ENCODE measurements at regions not wholly inside any gene's neighbourhood (a gene's known extent, or its start where the extent isn't known, plus 50 kb on each side); places are given as distances from the start of the nearest gene placed in this dataset.
"Not testable (repeated sequence)": the region's sequence is repeated elsewhere in the genome, so short reads cannot be mapped to it uniquely, and the experiment has no call there.

DNA sequence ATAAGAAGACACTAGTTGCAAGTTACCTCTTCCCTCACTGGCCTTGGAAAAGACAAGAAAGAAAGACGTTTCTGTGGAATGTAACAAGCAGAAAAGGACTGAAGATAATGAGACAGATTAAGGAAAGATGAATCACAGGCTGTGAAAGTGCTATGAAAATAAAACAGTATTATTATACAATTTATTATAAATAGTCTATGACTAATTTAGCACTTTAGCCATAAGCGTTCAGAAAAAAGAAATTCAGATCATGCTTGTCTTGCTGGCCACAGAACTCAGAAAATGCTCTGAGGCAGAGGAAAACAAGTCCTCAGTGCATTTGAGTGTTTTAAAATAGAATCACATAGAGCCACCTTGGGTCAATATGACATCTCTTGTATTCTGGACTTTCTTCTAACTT lies 174.8 kb upstream of the NBPF9 start:
- H2BK5ac ChIP-seq (ENCODE audit: low read depth, low read length, poor library complexity); H3K79me2 ChIP-seq (ENCODE audit: control insufficient read depth, insufficient read depth, low read length, poor library complexity); H2AFZ ChIP-seq (ENCODE audit: insufficient read depth, low read length, poor library complexity); H3K27me3 ChIP-seq (ENCODE audit: insufficient read depth, low read length); H3K14ac ChIP-seq (ENCODE audit: low read length); H3K4me2 ChIP-seq (ENCODE audit: low read length); H3K79me1 ChIP-seq (ENCODE audit: low read length); H3K18ac ChIP-seq (ENCODE audit: low read length); H2AK5ac ChIP-seq (ENCODE audit: low read length); DNase-seq; H4K91ac ChIP-seq (ENCODE audit: low read depth, low read length); H4K12ac ChIP-seq (ENCODE audit: low read depth, low read length); H3K9me3 ChIP-seq (ENCODE audit: insufficient read depth, low read depth, low read length); H2BK120ac ChIP-seq (ENCODE audit: insufficient read depth, low read length, poor library complexity); H3K4ac ChIP-seq (ENCODE audit: low read depth, low read length); H3K9ac ChIP-seq (ENCODE audit: low read length); H3K36me3 ChIP-seq (ENCODE audit: control insufficient read depth in 1 of 2, insufficient read depth in 2 of 2, low read length in 2 of 2); H2BK12ac ChIP-seq (ENCODE audit: low read length); H3K23ac ChIP-seq (ENCODE audit: low read length); H3K27ac ChIP-seq (ENCODE audit: low read depth, low read length); H3K4me1 ChIP-seq (ENCODE audit: control insufficient read depth in 1 of 2, insufficient read depth in 2 of 2, low read length in 2 of 2); H3K4me3 ChIP-seq (ENCODE audit: low read depth, low read length); H4K8ac ChIP-seq (ENCODE audit: low read depth, low read length): not testable (repeated sequence)
- no CpG with 5 or more reads among the region's 2 CpGs for WGBS (ENCODE audit: extremely low coverage, insufficient coverage, insufficient read length)

DNA sequence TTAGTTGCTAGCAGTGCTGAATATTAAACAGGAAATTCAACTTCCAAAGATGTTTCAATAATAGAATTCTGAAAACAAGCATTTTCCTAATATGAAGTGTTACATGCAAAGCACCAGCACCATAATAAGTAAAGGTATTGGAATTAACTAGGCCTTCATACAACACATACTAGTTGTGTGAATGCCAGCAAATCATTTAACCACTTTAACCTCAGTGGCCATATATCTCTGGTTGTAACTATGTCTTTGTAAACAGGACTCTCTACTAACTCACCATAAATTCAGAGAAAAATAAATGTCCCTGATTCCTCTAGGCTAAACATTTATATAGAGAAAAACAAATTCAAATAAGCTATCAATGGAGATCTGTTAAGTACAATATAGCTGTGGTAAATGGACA lies 175.7 kb upstream of the NBPF9 start:
- H3K36me3 ChIP-seq (ENCODE audit: control insufficient read depth in 1 of 2, insufficient read depth in 2 of 2, low read length in 2 of 2); DNase-seq; H2AFZ ChIP-seq (ENCODE audit: insufficient read depth, low read length, poor library complexity); H3K14ac ChIP-seq (ENCODE audit: low read length); H3K79me2 ChIP-seq (ENCODE audit: control insufficient read depth, insufficient read depth, low read length, poor library complexity); H3K79me1 ChIP-seq (ENCODE audit: low read length); H3K4me3 ChIP-seq (ENCODE audit: low read depth, low read length); H3K23ac ChIP-seq (ENCODE audit: low read length); H2AK5ac ChIP-seq (ENCODE audit: low read length); H2BK5ac ChIP-seq (ENCODE audit: low read depth, low read length, poor library complexity); H3K27me3 ChIP-seq (ENCODE audit: insufficient read depth, low read length); H3K9me3 ChIP-seq (ENCODE audit: insufficient read depth, low read depth, low read length); H3K18ac ChIP-seq (ENCODE audit: low read length); H3K9ac ChIP-seq (ENCODE audit: low read length); H3K4me1 ChIP-seq (ENCODE audit: control insufficient read depth in 1 of 2, insufficient read depth in 2 of 2, low read length in 2 of 2); H3K4me2 ChIP-seq (ENCODE audit: low read length); H3K4ac ChIP-seq (ENCODE audit: low read depth, low read length); H3K27ac ChIP-seq (ENCODE audit: low read depth, low read length); H4K91ac ChIP-seq (ENCODE audit: low read depth, low read length); H4K12ac ChIP-seq (ENCODE audit: low read depth, low read length); H2BK12ac ChIP-seq (ENCODE audit: low read length); H4K8ac ChIP-seq (ENCODE audit: low read depth, low read length); H2BK120ac ChIP-seq (ENCODE audit: insufficient read depth, low read length, poor library complexity): not testable (repeated sequence)

GRCh38 chr1:149279512-149279911 lies 176.2 kb upstream of the NBPF9 start:
- no CpG with 5 or more reads among the region's 2 CpGs for WGBS (ENCODE audit: extremely low coverage, insufficient coverage, insufficient read length)
- H3K14ac ChIP-seq (ENCODE audit: low read length); H3K4me3 ChIP-seq (ENCODE audit: low read depth, low read length); H2BK5ac ChIP-seq (ENCODE audit: low read depth, low read length, poor library complexity); H4K12ac ChIP-seq (ENCODE audit: low read depth, low read length); H2BK12ac ChIP-seq (ENCODE audit: low read length); H3K36me3 ChIP-seq (ENCODE audit: control insufficient read depth in 1 of 2, insufficient read depth in 2 of 2, low read length in 2 of 2); H3K18ac ChIP-seq (ENCODE audit: low read length); DNase-seq; H3K79me1 ChIP-seq (ENCODE audit: low read length); H2AK5ac ChIP-seq (ENCODE audit: low read length); H2AFZ ChIP-seq (ENCODE audit: insufficient read depth, low read length, poor library complexity); H2BK120ac ChIP-seq (ENCODE audit: insufficient read depth, low read length, poor library complexity); H4K91ac ChIP-seq (ENCODE audit: low read depth, low read length); H4K8ac ChIP-seq (ENCODE audit: low read depth, low read length); H3K23ac ChIP-seq (ENCODE audit: low read length); H3K27ac ChIP-seq (ENCODE audit: low read depth, low read length); H3K4me2 ChIP-seq (ENCODE audit: low read length); H3K27me3 ChIP-seq (ENCODE audit: insufficient read depth, low read length); H3K9ac ChIP-seq (ENCODE audit: low read length); H3K4me1 ChIP-seq (ENCODE audit: control insufficient read depth in 1 of 2, insufficient read depth in 2 of 2, low read length in 2 of 2); H3K4ac ChIP-seq (ENCODE audit: low read depth, low read length); H3K9me3 ChIP-seq (ENCODE audit: insufficient read depth, low read depth, low read length); H3K79me2 ChIP-seq (ENCODE audit: control insufficient read depth, insufficient read depth, low read length, poor library complexity): not testable (repeated sequence)

DNA sequence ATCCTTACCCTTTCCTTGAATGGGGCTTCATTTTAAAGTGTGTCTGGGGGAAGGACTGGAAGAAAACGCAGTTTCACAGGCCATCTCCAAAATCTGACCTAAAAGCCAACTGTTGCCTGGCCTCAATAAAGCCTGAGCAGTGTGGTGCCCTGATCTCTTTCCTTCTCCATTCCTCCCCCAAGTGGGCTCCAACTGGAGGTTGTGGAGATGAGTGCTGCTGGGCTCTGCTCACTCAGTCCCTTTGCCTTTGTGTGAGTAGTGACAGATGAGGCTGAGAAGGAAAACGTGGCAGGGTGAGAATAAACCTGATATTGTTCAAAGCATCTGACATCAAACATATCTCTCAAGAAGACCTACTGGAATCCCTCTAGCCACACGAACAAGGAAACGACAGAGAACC lies 181.4 kb upstream of the NBPF9 start:
- not testable (repeated sequence) for H3K9ac ChIP-seq (ENCODE audit: low read length); H2BK5ac ChIP-seq (ENCODE audit: low read depth, low read length, poor library complexity); H4K8ac ChIP-seq (ENCODE audit: low read depth, low read length); H2AK5ac ChIP-seq (ENCODE audit: low read length); H3K23ac ChIP-seq (ENCODE audit: low read length); H4K12ac ChIP-seq (ENCODE audit: low read depth, low read length); H3K79me1 ChIP-seq (ENCODE audit: low read length); H3K4me2 ChIP-seq (ENCODE audit: low read length); H3K4ac ChIP-seq (ENCODE audit: low read depth, low read length); H3K18ac ChIP-seq (ENCODE audit: low read length); H3K14ac ChIP-seq (ENCODE audit: low read length); DNase-seq; H3K9me3 ChIP-seq (ENCODE audit: insufficient read depth, low read depth, low read length); H3K27me3 ChIP-seq (ENCODE audit: insufficient read depth, low read length); H4K91ac ChIP-seq (ENCODE audit: low read depth, low read length); H3K4me1 ChIP-seq (ENCODE audit: control insufficient read depth in 1 of 2, insufficient read depth in 2 of 2, low read length in 2 of 2); H2AFZ ChIP-seq (ENCODE audit: insufficient read depth, low read length, poor library complexity); H3K36me3 ChIP-seq (ENCODE audit: control insufficient read depth in 1 of 2, insufficient read depth in 2 of 2, low read length in 2 of 2); H3K27ac ChIP-seq (ENCODE audit: low read depth, low read length); H3K79me2 ChIP-seq (ENCODE audit: control insufficient read depth, insufficient read depth, low read length, poor library complexity); H2BK120ac ChIP-seq (ENCODE audit: insufficient read depth, low read length, poor library complexity); H2BK12ac ChIP-seq (ENCODE audit: low read length); H3K4me3 ChIP-seq (ENCODE audit: low read depth, low read length)
- no CpG with 5 or more reads among the region's 4 CpGs for WGBS (ENCODE audit: extremely low coverage, insufficient coverage, insufficient read length)

DNA sequence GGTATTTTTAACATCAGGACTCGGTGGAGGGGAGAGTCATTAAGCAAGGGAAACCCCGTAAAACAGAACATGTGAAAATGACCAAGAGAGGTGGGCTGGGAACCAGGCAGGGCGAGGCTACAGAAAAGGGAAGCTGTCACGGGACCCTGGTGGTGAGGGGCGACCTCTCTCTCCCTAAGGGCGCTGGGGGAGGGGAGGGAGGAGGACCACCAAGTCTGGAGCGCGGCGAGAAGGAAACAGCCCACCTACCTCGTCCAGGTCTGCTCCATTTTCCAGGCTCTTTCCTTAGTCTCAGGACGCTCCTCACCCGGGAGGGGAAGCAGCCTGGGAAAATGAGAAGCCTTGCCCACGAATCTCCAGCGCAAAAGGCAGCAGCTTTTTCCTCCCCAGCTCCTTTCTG lies 181.9 kb upstream of the NBPF9 start:
- not testable (repeated sequence) for H3K23ac ChIP-seq (ENCODE audit: low read length); H2AK5ac ChIP-seq (ENCODE audit: low read length); H3K27me3 ChIP-seq (ENCODE audit: insufficient read depth, low read length); H2BK12ac ChIP-seq (ENCODE audit: low read length); H4K12ac ChIP-seq (ENCODE audit: low read depth, low read length); H2AFZ ChIP-seq (ENCODE audit: insufficient read depth, low read length, poor library complexity); H3K9ac ChIP-seq (ENCODE audit: low read length); H2BK5ac ChIP-seq (ENCODE audit: low read depth, low read length, poor library complexity); H2BK120ac ChIP-seq (ENCODE audit: insufficient read depth, low read length, poor library complexity); H3K79me1 ChIP-seq (ENCODE audit: low read length); H4K91ac ChIP-seq (ENCODE audit: low read depth, low read length); H3K36me3 ChIP-seq (ENCODE audit: control insufficient read depth in 1 of 2, insufficient read depth in 2 of 2, low read length in 2 of 2); H3K4ac ChIP-seq (ENCODE audit: low read depth, low read length); H3K9me3 ChIP-seq (ENCODE audit: insufficient read depth, low read depth, low read length); H3K79me2 ChIP-seq (ENCODE audit: control insufficient read depth, insufficient read depth, low read length, poor library complexity); H4K8ac ChIP-seq (ENCODE audit: low read depth, low read length); H3K4me3 ChIP-seq (ENCODE audit: low read depth, low read length); H3K27ac ChIP-seq (ENCODE audit: low read depth, low read length); H3K18ac ChIP-seq (ENCODE audit: low read length); H3K4me1 ChIP-seq (ENCODE audit: control insufficient read depth in 1 of 2, insufficient read depth in 2 of 2, low read length in 2 of 2); H3K4me2 ChIP-seq (ENCODE audit: low read length); DNase-seq; H3K14ac ChIP-seq (ENCODE audit: low read length)
- WGBS (ENCODE audit: extremely low coverage, insufficient coverage, insufficient read length), result no CpG with 5 or more reads among the region's 14 CpGs

All from trophoblast cell (in vitro differentiated cells and primary cell).